ENCODE measurements at regions not wholly inside any gene's neighbourhood (a gene's known extent, or its start where the extent isn't known, plus 50 kb on each side); places are given as distances from the start of the nearest gene placed in this dataset.

GRCh38 chr1:2927393-2928360 lies 93.6 kb upstream of the ACTRT2 start:
- POLR2A ChIA-PET (ENCODE audit: unreplicated experiment): no interaction called here
- Histone ChIP-seq H3K4me1 (ENCODE audit: insufficient read depth, low read length) (no peaks in the 10 kb centered on the region), H3K9ac (ENCODE audit: low read length) (no peak overlapping the region), H3K79me2 (ENCODE audit: low read length) (no peaks in the 10 kb centered on the region), H3K9me2 (replicated peaks; ENCODE audit: low read length) (no peaks in the 10 kb centered on the region), H2AFZ (ENCODE audit: low read length) (no peak overlapping the region), H3K27me3 (ENCODE audit: low read length) (peaks cover 100% of the 10 kb centered on the region), H3K36me3 (ENCODE audit: low read depth, low read length) (no peaks in the 10 kb centered on the region), H4K20me1 (ENCODE audit: low read length) (no peaks in the 10 kb centered on the region), H3K27ac (ENCODE audit: low read length) (no peak overlapping the region), H3K4me3 (ENCODE audit: low read length) (no peak overlapping the region), H3K9me3 (ENCODE audit: low read length) (no peaks in the 10 kb centered on the region), H3K4me2 (ENCODE audit: low read length) (no peak overlapping the region), H3F3A (ENCODE audit: low read length, unreplicated experiment) (no peaks in the 10 kb centered on the region)
- intact Hi-C loops (cut with micrococcal nuclease): no loop called here
- TF ChIP-seq EZH2 (IDR thresholded peaks at IDR 0.05; ENCODE audit: low read length, unreplicated experiment) (no peak), CTCF (conservative IDR thresholded peaks at IDR 0.05; ENCODE audit: low read depth, low read length) (no peak), EZH2phosphoT487 (IDR thresholded peaks at IDR 0.05; ENCODE audit: borderline replicate concordance, low read length) (no peak)
- ATAC-seq (no peak), DNase-seq (no peak)
- no TSS peak for BruUV-seq (replicated peaks)
- CTCF ChIA-PET: no interaction called here

- BruUV-seq (replicated peaks): no TSS peak
- Histone ChIP-seq H3K9me3 (ENCODE audit: low read length) (no peaks in the 10 kb centered on the region), H3K36me3 (ENCODE audit: low read depth, low read length) (no peaks in the 10 kb centered on the region), H3K9me2 (replicated peaks; ENCODE audit: low read length) (no peaks in the 10 kb centered on the region), H4K20me1 (ENCODE audit: low read length) (no peaks in the 10 kb centered on the region), H3K4me3 (ENCODE audit: low read length) (no peak overlapping the region), H3K4me1 (ENCODE audit: insufficient read depth, low read length) (no peaks in the 10 kb centered on the region), H3K27me3 (ENCODE audit: low read length) (peaks cover 100% of the 10 kb centered on the region), H3K9ac (ENCODE audit: low read length) (no peak overlapping the region), H3K4me2 (ENCODE audit: low read length) (no peak overlapping the region), H2AFZ (ENCODE audit: low read length) (no peak overlapping the region), H3F3A (ENCODE audit: low read length, unreplicated experiment) (no peaks in the 10 kb centered on the region), H3K27ac (ENCODE audit: low read length) (no peak overlapping the region), H3K79me2 (ENCODE audit: low read length) (no peaks in the 10 kb centered on the region)
- DNase-seq (no peak), ATAC-seq (no peak)
- ChIA-PET POLR2A (ENCODE audit: unreplicated experiment) (no interaction called here), CTCF (no interaction called here)
- no peak for TF ChIP-seq EZH2phosphoT487 (IDR thresholded peaks at IDR 0.05; ENCODE audit: borderline replicate concordance, low read length)
- TF ChIP-seq EZH2 (IDR thresholded peaks at IDR 0.05; ENCODE audit: low read length, unreplicated experiment): no peak
- TF ChIP-seq CTCF (conservative IDR thresholded peaks at IDR 0.05; ENCODE audit: low read depth, low read length): no peak
- intact Hi-C loops (cut with micrococcal nuclease): no loop called here
Observed at GRCh38 chr1:2928366-2929325, 92.6 kb upstream of the ACTRT2 start.

All from PC-3 (cell line).